M059J (cell line): ENCODE measurements at regions not wholly inside any gene's neighbourhood (a gene's known extent, or its start where the extent isn't known, plus 50 kb on each side); places are given as distances from the start of the nearest gene placed in this dataset.
A peak's percentile ranks its signal among the peaks of the same experiment; 100 is the strongest.

ENCODE experiments used
- DNase-seq: peaks from one replicate; pipeline ENCODE4 v3.0.0-alpha.2; 2012; ENCODE audit warnings: low read depth

- no peak for DNase-seq
These were observed 50.7 kb upstream of the BHLHE23 start for GRCh38 chr20:63057171-63058117.

DNA sequence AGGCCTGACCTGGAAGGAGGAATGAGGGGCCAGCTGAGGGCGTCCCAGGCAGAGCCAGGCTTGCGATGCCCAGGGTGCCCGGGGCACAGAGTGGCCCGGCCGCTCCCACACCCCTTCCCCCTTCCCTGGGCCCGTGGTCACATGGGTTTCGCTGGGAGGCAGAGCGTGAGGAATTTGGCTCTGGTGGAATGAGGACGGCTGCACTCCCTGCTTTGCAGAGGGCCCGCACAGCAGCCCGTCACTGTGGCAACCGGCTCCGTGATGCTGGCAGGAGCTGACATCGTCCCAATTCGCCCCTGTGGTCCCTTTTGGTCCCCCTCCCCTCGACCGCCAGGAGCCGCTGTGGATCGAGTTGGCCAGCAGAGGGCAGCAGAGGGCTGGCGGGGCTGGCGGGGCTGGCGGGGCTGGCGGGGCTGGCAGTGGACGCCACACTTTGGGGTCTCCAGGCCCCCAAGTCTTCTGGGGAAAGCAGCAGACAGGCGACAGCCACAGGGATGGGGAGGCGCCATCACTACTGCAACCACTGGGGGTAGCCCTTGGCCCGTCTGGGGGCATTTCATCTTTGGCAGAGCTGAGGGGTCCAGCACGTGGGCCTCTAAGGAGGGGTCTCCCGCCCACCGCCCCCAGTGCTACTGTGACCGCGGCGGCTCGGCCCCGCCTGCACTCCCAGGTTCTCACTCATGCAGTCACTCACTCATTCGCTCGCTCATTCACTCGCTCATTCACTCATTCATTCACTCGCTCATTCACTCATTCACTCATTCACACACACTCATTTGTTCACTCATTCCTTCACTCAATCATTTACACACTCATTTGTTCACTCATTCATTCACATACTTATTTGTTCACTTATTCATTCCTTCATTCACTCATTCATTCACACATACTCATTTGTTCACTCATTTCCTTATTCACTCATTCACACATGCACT lies 49.7 kb upstream of the BHLHE23 start:
- peak; percentile 27 for DNase-seq
